Liver (tissue), 8 donors: ENCODE measurements at regions not wholly inside any gene's neighbourhood (a gene's known extent, or its start where the extent isn't known, plus 50 kb on each side); places are given as distances from the start of the nearest gene placed in this dataset.

Experiments used
- DNase-seq: peaks from one replicate; pipeline ENCODE4 v3.0.0-alpha.2; 2017; ENCODE audit warnings: low spot score
- H3K27ac ChIP-seq, 2 donors: one replicate each; pipeline ENCODE4 v1.7.0; 2013; ENCODE audit warnings: inconsistent platforms in 2 of 2, low read length in 2 of 2, control low read depth in 1 of 2, low read depth in 1 of 2, mild to moderate bottlenecking in 1 of 2
- H3K27me3 ChIP-seq, 4 donors: one replicate each; pipeline versions ENCODE4 v1.6.1 to v1.7.0; 2013; ENCODE audit warnings: low read length in 3 of 4, inconsistent platforms in 1 of 4, mild to moderate bottlenecking in 1 of 4, moderate library complexity in 1 of 4; ENCODE audit not compliant: control insufficient read depth in 4 of 4, insufficient read depth in 4 of 4
- H3K36me3 ChIP-seq, 4 donors: one replicate each; pipeline versions ENCODE4 v1.6.1 to v1.7.0; 2013; ENCODE audit warnings: low read length in 3 of 4, mild to moderate bottlenecking in 3 of 4, low read depth in 1 of 4, moderate library complexity in 1 of 4; ENCODE audit not compliant: control insufficient read depth in 4 of 4, insufficient read depth in 3 of 4
- H3K4me1 ChIP-seq, 4 donors: one replicate each; pipeline versions ENCODE4 v1.6.1 to v1.7.0; 2013; ENCODE audit warnings: low read length in 3 of 4, mild to moderate bottlenecking in 3 of 4, moderate library complexity in 1 of 4; ENCODE audit not compliant: control insufficient read depth in 4 of 4, insufficient read depth in 4 of 4
- H3K4me3 ChIP-seq, 3 donors: one replicate each; pipeline versions ENCODE4 v1.6.1 to v1.7.0; 2013; ENCODE audit warnings: low read length in 3 of 3, control low read depth in 1 of 3, low read depth in 1 of 3, mild to moderate bottlenecking in 1 of 3
- H3K9ac ChIP-seq, 2 donors: one replicate each; pipeline ENCODE4 v1.7.0; 2013; ENCODE audit warnings: low read length in 2 of 2, mild to moderate bottlenecking in 2 of 2, moderate library complexity in 2 of 2, control low read depth in 1 of 2, low read depth in 1 of 2
- H3K9me3 ChIP-seq, 4 donors: one replicate each; pipeline versions ENCODE4 v1.6.1 to v1.7.0; 2013; ENCODE audit warnings: low read length in 3 of 4; ENCODE audit not compliant: control insufficient read depth in 4 of 4
- EGR1 ChIP-seq, 2 donors: IDR thresholded peaks; 2 replicates each; pipeline ENCODE4 v1.6.1; 2016 to 2018; ENCODE audit warnings: antibody characterized with exemption in 2 of 2, low read depth in 2 of 2
- FOXA1 ChIP-seq: IDR thresholded peaks from 2 replicates; pipeline ENCODE4 v1.6.1; 2016; ENCODE audit warnings: antibody characterized with exemption
- FOXA2 ChIP-seq: IDR thresholded peaks from 2 replicates; pipeline ENCODE4 v1.6.1; 2016; ENCODE audit warnings: antibody characterized with exemption
- GABPA ChIP-seq, 2 donors: IDR thresholded peaks in 1 of 2; conservative IDR thresholded peaks in 1 of 2; 2 replicates each; pipeline ENCODE4 v1.6.1; 2016; ENCODE audit warnings: antibody characterized with exemption in 2 of 2, mild to moderate bottlenecking in 1 of 2, moderate library complexity in 1 of 2
- HNF4A ChIP-seq, 2 donors: conservative IDR thresholded peaks; 2 replicates each; pipeline ENCODE4 v1.6.1; 2016; ENCODE audit warnings: antibody characterized with exemption in 2 of 2, mild to moderate bottlenecking in 2 of 2
- HNF4G ChIP-seq: IDR thresholded peaks from 2 replicates; pipeline ENCODE4 v1.6.1; 2016; ENCODE audit warnings: antibody characterized with exemption
- JUND ChIP-seq, 2 donors: IDR thresholded peaks; 2 replicates each; pipeline ENCODE4 v1.6.1; 2016; ENCODE audit warnings: antibody characterized with exemption in 2 of 2
- NR2F2 ChIP-seq: IDR thresholded peaks from 2 replicates; pipeline ENCODE4 v1.6.1; 2016; ENCODE audit warnings: antibody characterized with exemption
- RAD21 ChIP-seq, 2 donors: IDR thresholded peaks; 2 replicates each; pipeline ENCODE4 v1.6.1; 2016; ENCODE audit warnings: antibody characterized with exemption in 2 of 2, mild to moderate bottlenecking in 2 of 2
- RXRA ChIP-seq, 2 donors: IDR thresholded peaks; 2 replicates each; pipeline ENCODE4 v1.6.1; 2017 to 2018; ENCODE audit warnings: antibody characterized with exemption in 2 of 2, mild to moderate bottlenecking in 1 of 2
- SP1 ChIP-seq: IDR thresholded peaks from 2 replicates; pipeline ENCODE4 v1.6.1; 2018; ENCODE audit warnings: antibody characterized with exemption, mild to moderate bottlenecking
- TAF1 ChIP-seq: conservative IDR thresholded peaks from 2 replicates; pipeline ENCODE4 v1.6.1; 2016; ENCODE audit warnings: antibody characterized with exemption, mild to moderate bottlenecking
- YY1 ChIP-seq: IDR thresholded peaks from 2 replicates; pipeline ENCODE4 v1.6.1; 2016; ENCODE audit warnings: antibody characterized with exemption, mild to moderate bottlenecking
- WGBS: extraction: QIAGEN DNeasy Blood & Tissue Kit; methylation state at CpG from one replicate; pipeline ENCODE4 v1.1.7; 2013; 5-methylcytosine and 5-hydroxymethylcytosine counted together
- TF ChIP-seq, protein P1 (sequence below): IDR thresholded peaks from 2 replicates; pipeline ENCODE4 v1.6.1; 2016; ENCODE audit warnings: antibody characterized with exemption
- TF ChIP-seq, protein P2 (sequence below): IDR thresholded peaks from 2 replicates; pipeline ENCODE4 v1.6.1; 2016; ENCODE audit warnings: antibody characterized with exemption
- TF ChIP-seq, protein P3 (sequence below): IDR thresholded peaks from 2 replicates; pipeline ENCODE4 v1.6.1; 2016; ENCODE audit warnings: antibody characterized with exemption
- TF ChIP-seq, protein P4 (sequence below): fragments of 150-350 bp; IDR thresholded peaks from 2 replicates; pipeline ENCODE4 v1.5.1; 2017; ENCODE audit warnings: improper control_type of control experiment, low read depth, low read length; ENCODE audit not compliant: missing input control
- TF ChIP-seq, protein P5 (sequence below): IDR thresholded peaks from 2 replicates; pipeline ENCODE4 v1.6.1; 2016; ENCODE audit warnings: antibody characterized with exemption, mild to moderate bottlenecking
- donor health status: healthy.
- donor health status: healthy.
- donor health status: healthy.
- donor health status: healthy.
- donor health status: healthy.

- Histone ChIP-seq H3K4me3 (no peak overlapping the region), H3K27me3 (no peaks in the 10 kb centered on the region), H3K4me1 (peaks cover 0 to 2% (median 0%) of the 10 kb centered on the region in 4 donors), H3K36me3 (no peaks in the 10 kb centered on the region), H3K27ac (no peak overlapping the region), H3K9me3 (no peaks in the 10 kb centered on the region), H3K9ac (no peak overlapping the region)
- 84% methylated on average over 5 of the region's 5 CpGs for WGBS
- DNase-seq = no peak
- no peak for TF ChIP-seq SP1
- TF ChIP-seq, protein P1, sequence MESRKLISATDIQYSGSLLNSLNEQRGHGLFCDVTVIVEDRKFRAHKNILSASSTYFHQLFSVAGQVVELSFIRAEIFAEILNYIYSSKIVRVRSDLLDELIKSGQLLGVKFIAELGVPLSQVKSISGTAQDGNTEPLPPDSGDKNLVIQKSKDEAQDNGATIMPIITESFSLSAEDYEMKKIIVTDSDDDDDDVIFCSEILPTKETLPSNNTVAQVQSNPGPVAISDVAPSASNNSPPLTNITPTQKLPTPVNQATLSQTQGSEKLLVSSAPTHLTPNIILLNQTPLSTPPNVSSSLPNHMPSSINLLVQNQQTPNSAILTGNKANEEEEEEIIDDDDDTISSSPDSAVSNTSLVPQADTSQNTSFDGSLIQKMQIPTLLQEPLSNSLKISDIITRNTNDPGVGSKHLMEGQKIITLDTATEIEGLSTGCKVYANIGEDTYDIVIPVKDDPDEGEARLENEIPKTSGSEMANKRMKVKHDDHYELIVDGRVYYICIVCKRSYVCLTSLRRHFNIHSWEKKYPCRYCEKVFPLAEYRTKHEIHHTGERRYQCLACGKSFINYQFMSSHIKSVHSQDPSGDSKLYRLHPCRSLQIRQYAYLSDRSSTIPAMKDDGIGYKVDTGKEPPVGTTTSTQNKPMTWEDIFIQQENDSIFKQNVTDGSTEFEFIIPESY = no peak
- no peak for TF ChIP-seq HNF4G
- no peak for TF ChIP-seq RXRA (IDR thresholded peaks at IDR 0.05)
- no peak for TF ChIP-seq EGR1 (IDR thresholded peaks at IDR 0.05; ENCODE audit: low read depth in 2 of 2)
- TF ChIP-seq, protein P2, sequence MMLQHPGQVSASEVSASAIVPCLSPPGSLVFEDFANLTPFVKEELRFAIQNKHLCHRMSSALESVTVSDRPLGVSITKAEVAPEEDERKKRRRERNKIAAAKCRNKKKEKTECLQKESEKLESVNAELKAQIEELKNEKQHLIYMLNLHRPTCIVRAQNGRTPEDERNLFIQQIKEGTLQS = no peak
- no peak for TF ChIP-seq YY1
- no peak for TF ChIP-seq FOXA1
- TF ChIP-seq RAD21 (IDR thresholded peaks at IDR 0.05) = no peak
- no peak for TF ChIP-seq NR2F2
- TF ChIP-seq HNF4A (conservative IDR thresholded peaks at IDR 0.05) = no peak
- no peak for TF ChIP-seq GABPA (IDR thresholded peaks at IDR 0.05 in 1 of 2, conservative IDR thresholded peaks at IDR 0.05 in 1 of 2)
- no peak for TF ChIP-seq FOXA2
- TF ChIP-seq, protein P3, sequence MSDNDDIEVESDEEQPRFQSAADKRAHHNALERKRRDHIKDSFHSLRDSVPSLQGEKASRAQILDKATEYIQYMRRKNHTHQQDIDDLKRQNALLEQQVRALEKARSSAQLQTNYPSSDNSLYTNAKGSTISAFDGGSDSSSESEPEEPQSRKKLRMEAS = no peak
- TF ChIP-seq, protein P4, sequence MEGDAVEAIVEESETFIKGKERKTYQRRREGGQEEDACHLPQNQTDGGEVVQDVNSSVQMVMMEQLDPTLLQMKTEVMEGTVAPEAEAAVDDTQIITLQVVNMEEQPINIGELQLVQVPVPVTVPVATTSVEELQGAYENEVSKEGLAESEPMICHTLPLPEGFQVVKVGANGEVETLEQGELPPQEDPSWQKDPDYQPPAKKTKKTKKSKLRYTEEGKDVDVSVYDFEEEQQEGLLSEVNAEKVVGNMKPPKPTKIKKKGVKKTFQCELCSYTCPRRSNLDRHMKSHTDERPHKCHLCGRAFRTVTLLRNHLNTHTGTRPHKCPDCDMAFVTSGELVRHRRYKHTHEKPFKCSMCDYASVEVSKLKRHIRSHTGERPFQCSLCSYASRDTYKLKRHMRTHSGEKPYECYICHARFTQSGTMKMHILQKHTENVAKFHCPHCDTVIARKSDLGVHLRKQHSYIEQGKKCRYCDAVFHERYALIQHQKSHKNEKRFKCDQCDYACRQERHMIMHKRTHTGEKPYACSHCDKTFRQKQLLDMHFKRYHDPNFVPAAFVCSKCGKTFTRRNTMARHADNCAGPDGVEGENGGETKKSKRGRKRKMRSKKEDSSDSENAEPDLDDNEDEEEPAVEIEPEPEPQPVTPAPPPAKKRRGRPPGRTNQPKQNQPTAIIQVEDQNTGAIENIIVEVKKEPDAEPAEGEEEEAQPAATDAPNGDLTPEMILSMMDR = no peak
- no peak for TF ChIP-seq JUND (IDR thresholded peaks at IDR 0.05)
- TF ChIP-seq TAF1 = no peak
- TF ChIP-seq, protein P5, sequence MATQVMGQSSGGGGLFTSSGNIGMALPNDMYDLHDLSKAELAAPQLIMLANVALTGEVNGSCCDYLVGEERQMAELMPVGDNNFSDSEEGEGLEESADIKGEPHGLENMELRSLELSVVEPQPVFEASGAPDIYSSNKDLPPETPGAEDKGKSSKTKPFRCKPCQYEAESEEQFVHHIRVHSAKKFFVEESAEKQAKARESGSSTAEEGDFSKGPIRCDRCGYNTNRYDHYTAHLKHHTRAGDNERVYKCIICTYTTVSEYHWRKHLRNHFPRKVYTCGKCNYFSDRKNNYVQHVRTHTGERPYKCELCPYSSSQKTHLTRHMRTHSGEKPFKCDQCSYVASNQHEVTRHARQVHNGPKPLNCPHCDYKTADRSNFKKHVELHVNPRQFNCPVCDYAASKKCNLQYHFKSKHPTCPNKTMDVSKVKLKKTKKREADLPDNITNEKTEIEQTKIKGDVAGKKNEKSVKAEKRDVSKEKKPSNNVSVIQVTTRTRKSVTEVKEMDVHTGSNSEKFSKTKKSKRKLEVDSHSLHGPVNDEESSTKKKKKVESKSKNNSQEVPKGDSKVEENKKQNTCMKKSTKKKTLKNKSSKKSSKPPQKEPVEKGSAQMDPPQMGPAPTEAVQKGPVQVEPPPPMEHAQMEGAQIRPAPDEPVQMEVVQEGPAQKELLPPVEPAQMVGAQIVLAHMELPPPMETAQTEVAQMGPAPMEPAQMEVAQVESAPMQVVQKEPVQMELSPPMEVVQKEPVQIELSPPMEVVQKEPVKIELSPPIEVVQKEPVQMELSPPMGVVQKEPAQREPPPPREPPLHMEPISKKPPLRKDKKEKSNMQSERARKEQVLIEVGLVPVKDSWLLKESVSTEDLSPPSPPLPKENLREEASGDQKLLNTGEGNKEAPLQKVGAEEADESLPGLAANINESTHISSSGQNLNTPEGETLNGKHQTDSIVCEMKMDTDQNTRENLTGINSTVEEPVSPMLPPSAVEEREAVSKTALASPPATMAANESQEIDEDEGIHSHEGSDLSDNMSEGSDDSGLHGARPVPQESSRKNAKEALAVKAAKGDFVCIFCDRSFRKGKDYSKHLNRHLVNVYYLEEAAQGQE = no peak
Measured at GRCh38 chr5:36392186-36392585, 90.5 kb upstream of the RANBP3L start.

- H3K9ac ChIP-seq = no peak overlapping the region
- H3K9me3 ChIP-seq = no peaks in the 10 kb centered on the region
- H3K36me3 ChIP-seq = no peaks in the 10 kb centered on the region
- H3K4me3 ChIP-seq = no peak overlapping the region
- no peak for TF ChIP-seq TAF1
- TF ChIP-seq, protein P2 = no peak
- no peak for TF ChIP-seq SP1
- no peak for TF ChIP-seq RXRA (IDR thresholded peaks at IDR 0.05)
- TF ChIP-seq HNF4A (conservative IDR thresholded peaks at IDR 0.05) = no peak
- TF ChIP-seq JUND (IDR thresholded peaks at IDR 0.05) = no peak
- no peak overlapping the region for H3K27ac ChIP-seq
- no peaks in the 10 kb centered on the region for H3K27me3 ChIP-seq
- no peak for DNase-seq
- H3K4me1 ChIP-seq = peaks cover 0 to 8% (median 0%) of the 10 kb centered on the region in 4 donors
Measured at GRCh38 chr5:36392818-36393217, 91.1 kb upstream of the RANBP3L start.
